ENCODE measurements at regions not wholly inside any gene's neighbourhood (a gene's known extent, or its start where the extent isn't known, plus 50 kb on each side); places are given as distances from the start of the nearest gene placed in this dataset.

GRCh38 chr2:234679301-234679740 is 182.4 kb upstream of the ARL4C start:
- no peak for TF ChIP-seq CTCF (tag by site-specific recombination; IDR thresholded peaks at IDR 0.05)
- no peak for TF ChIP-seq ZNF76 (tag by site-specific recombination; IDR thresholded peaks at IDR 0.05; ENCODE audit: borderline replicate concordance, low read depth)
- no peak for TF ChIP-seq ZNF654 (tag by site-specific recombination; IDR thresholded peaks at IDR 0.05; ENCODE audit: low read depth)
- no peak for TF ChIP-seq ZNF155 (tag by site-specific recombination; IDR thresholded peaks at IDR 0.05)
- no peak for TF ChIP-seq ZFHX2 (tag by site-specific recombination; conservative IDR thresholded peaks at IDR 0.05)
- TF ChIP-seq ZNF362 (tag by site-specific recombination; IDR thresholded peaks at IDR 0.05): no peak
- TF ChIP-seq ZBTB1 (tag by site-specific recombination; IDR thresholded peaks at IDR 0.05): no peak
- TF ChIP-seq ZSCAN30 (tag by site-specific recombination; IDR thresholded peaks at IDR 0.05): no peak

All from HEK293 (cell line).